ENCODE measurements at regions not wholly inside any gene's neighbourhood (a gene's known extent, or its start where the extent isn't known, plus 50 kb on each side); places are given as distances from the start of the nearest gene placed in this dataset.

DNA sequence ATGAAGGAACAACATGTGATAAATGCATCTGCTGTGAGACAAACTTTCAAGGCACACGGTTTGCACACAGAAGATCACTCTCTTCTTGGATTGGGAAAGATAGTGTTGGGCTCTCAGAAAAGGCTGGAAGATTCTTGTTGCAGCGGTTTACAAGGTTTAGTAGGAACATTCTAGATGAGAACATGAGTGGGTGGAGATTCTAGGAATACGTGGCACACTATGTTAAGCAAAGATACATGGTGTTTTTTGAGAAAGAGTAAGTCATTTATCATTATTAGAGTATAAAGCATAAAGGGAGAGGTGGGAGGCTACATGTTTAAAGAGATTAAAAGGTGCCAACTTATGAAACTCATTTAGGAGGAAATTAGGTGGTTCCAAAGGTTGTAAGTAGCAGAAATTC, 348.8 kb upstream of the HS3ST1 start (continued):
- TF ChIP-seq, protein P1, sequence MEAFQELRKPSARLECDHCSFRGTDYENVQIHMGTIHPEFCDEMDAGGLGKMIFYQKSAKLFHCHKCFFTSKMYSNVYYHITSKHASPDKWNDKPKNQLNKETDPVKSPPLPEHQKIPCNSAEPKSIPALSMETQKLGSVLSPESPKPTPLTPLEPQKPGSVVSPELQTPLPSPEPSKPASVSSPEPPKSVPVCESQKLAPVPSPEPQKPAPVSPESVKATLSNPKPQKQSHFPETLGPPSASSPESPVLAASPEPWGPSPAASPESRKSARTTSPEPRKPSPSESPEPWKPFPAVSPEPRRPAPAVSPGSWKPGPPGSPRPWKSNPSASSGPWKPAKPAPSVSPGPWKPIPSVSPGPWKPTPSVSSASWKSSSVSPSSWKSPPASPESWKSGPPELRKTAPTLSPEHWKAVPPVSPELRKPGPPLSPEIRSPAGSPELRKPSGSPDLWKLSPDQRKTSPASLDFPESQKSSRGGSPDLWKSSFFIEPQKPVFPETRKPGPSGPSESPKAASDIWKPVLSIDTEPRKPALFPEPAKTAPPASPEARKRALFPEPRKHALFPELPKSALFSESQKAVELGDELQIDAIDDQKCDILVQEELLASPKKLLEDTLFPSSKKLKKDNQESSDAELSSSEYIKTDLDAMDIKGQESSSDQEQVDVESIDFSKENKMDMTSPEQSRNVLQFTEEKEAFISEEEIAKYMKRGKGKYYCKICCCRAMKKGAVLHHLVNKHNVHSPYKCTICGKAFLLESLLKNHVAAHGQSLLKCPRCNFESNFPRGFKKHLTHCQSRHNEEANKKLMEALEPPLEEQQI (IDR thresholded peaks at IDR 0.05) = no peak
- no peak for TF ChIP-seq ZBTB7A (IDR thresholded peaks at IDR 0.05; ENCODE audit: borderline replicate concordance, control insufficient read depth, low read depth, low read length)
- TF ChIP-seq, protein P2, sequence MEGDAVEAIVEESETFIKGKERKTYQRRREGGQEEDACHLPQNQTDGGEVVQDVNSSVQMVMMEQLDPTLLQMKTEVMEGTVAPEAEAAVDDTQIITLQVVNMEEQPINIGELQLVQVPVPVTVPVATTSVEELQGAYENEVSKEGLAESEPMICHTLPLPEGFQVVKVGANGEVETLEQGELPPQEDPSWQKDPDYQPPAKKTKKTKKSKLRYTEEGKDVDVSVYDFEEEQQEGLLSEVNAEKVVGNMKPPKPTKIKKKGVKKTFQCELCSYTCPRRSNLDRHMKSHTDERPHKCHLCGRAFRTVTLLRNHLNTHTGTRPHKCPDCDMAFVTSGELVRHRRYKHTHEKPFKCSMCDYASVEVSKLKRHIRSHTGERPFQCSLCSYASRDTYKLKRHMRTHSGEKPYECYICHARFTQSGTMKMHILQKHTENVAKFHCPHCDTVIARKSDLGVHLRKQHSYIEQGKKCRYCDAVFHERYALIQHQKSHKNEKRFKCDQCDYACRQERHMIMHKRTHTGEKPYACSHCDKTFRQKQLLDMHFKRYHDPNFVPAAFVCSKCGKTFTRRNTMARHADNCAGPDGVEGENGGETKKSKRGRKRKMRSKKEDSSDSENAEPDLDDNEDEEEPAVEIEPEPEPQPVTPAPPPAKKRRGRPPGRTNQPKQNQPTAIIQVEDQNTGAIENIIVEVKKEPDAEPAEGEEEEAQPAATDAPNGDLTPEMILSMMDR (IDR thresholded peaks at IDR 0.05 in 2 of 3, conservative IDR thresholded peaks at IDR 0.05 in 1 of 3; ENCODE audit: insufficient read depth in 2 of 3, low read depth in 1 of 3, low read length in 3 of 3) = no peak
- no peak for TF ChIP-seq ZKSCAN3 (CRISPR knock-in tag; IDR thresholded peaks at IDR 0.05)

DNA sequence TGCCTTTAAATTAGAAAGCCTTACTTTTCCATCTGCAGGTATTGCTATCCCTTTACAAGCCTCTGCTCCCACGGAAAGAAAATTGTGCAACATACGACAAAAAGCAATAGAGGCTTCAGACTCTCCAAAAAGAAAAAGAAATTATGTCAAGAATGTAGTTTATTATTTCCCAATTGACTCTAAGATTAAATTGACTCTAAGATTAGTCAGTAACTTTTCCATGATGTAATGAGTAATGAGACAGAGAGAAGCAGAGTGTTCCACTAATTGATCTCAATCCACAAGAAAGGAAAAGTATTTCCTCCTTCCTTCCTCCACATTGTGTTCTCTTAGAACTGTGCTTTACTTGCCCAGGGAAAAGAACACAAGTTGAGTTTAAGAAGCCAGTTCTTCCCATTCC, 345.7 kb upstream of the HS3ST1 start:
- H3K9me3 ChIP-seq (replicated peaks; ENCODE audit: control insufficient read depth, insufficient read depth, low read depth, low read length) = no peaks in the 10 kb centered on the region
- H3K9me1 ChIP-seq (ENCODE audit: control insufficient read depth, insufficient read depth, low read length) = no peaks in the 10 kb centered on the region
- no peak overlapping the region for H3K4me3 ChIP-seq
- no peaks in the 10 kb centered on the region for H3K79me2 ChIP-seq (ENCODE audit: control insufficient read depth, insufficient read depth, low read length)
- ATAC-seq = no peak
- H3K36me3 ChIP-seq (ENCODE audit: control insufficient read depth, insufficient read depth, low read length) = no peaks in the 10 kb centered on the region
- in situ Hi-C loops (cut with MboI) = no loop called here
- intact Hi-C loops (cut with micrococcal nuclease) = loop anchor here (5.0 kb wide), 1 partner anchor 648 kb away; no protein-coding TSS in a partner anchor
- H3K4me1 ChIP-seq (replicated peaks in 1 of 2; ENCODE audit: control insufficient read depth in 2 of 2, insufficient read depth in 2 of 2, low read length in 2 of 2) = no peaks in the 10 kb centered on the region
- FAIRE-seq = no peak
- no TSS peak for BruUV-seq (replicated peaks)
- no peak overlapping the region for H3K27ac ChIP-seq (ENCODE audit: extremely low read depth, low read depth, low read length)
- no peak for DNase-seq (ENCODE audit: extremely low read depth in 1 of 4, low spot score in 3 of 4)
- ChIA-PET POLR2A (no interaction called here), CTCF (ENCODE audit: low intra/inter-chr PET ratio) (no interaction called here)
- no peak overlapping the region for H3K9ac ChIP-seq (ENCODE audit: insufficient read depth in 1 of 2, low read depth in 2 of 2, low read length in 2 of 2)
- no peak overlapping the region for H2AFZ ChIP-seq (ENCODE audit: low read depth, low read length)
- no peaks in the 10 kb centered on the region for H4K20me1 ChIP-seq (replicated peaks; ENCODE audit: control insufficient read depth, insufficient read depth, low read length)
- no peak overlapping the region for H3K4me2 ChIP-seq (ENCODE audit: insufficient read depth, low read length)
- H3K27me3 ChIP-seq (ENCODE audit: control insufficient read depth in 2 of 2, insufficient read depth in 2 of 2, low read length in 2 of 2) = no peaks in the 10 kb centered on the region
- WGBS (ENCODE audit: insufficient coverage, low coverage, missing lambda C conversion rate) = 0% methylated on average over 2 of the region's 2 CpGs
- TF ChIP-seq, protein P3, sequence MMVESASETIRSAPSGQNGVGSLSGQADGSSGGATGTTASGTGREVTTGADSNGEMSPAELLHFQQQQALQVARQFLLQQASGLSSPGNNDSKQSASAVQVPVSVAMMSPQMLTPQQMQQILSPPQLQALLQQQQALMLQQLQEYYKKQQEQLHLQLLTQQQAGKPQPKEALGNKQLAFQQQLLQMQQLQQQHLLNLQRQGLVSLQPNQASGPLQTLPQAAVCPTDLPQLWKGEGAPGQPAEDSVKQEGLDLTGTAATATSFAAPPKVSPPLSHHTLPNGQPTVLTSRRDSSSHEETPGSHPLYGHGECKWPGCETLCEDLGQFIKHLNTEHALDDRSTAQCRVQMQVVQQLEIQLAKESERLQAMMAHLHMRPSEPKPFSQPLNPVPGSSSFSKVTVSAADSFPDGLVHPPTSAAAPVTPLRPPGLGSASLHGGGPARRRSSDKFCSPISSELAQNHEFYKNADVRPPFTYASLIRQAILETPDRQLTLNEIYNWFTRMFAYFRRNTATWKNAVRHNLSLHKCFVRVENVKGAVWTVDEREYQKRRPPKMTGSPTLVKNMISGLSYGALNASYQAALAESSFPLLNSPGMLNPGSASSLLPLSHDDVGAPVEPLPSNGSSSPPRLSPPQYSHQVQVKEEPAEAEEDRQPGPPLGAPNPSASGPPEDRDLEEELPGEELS (CRISPR knock-in tag; IDR thresholded peaks at IDR 0.05; ENCODE audit: borderline replicate concordance) = no peak
- TF ChIP-seq PHF20 (IDR thresholded peaks at IDR 0.05; ENCODE audit: partially characterized antibody) (no peak), ZNF354B (CRISPR knock-in tag; IDR thresholded peaks at IDR 0.05) (no peak), PCBP2 (IDR thresholded peaks at IDR 0.05; ENCODE audit: low read depth, low read length, poor library complexity, severe bottlenecking) (no peak), SMAD1 (IDR thresholded peaks at IDR 0.05; ENCODE audit: low read depth, low read length, partially characterized antibody) (no peak), SP2 (IDR thresholded peaks at IDR 0.05; ENCODE audit: extremely low read depth, low read depth, low read length, poor library complexity, severe bottlenecking) (no peak), KAT8 (IDR thresholded peaks at IDR 0.05; ENCODE audit: low read depth) (no peak), NR2C2 (CRISPR knock-in tag; IDR thresholded peaks at IDR 0.05) (no peak), NR2C2 (tag; IDR thresholded peaks at IDR 0.05) (no peak)
- TF ChIP-seq, protein P4, sequence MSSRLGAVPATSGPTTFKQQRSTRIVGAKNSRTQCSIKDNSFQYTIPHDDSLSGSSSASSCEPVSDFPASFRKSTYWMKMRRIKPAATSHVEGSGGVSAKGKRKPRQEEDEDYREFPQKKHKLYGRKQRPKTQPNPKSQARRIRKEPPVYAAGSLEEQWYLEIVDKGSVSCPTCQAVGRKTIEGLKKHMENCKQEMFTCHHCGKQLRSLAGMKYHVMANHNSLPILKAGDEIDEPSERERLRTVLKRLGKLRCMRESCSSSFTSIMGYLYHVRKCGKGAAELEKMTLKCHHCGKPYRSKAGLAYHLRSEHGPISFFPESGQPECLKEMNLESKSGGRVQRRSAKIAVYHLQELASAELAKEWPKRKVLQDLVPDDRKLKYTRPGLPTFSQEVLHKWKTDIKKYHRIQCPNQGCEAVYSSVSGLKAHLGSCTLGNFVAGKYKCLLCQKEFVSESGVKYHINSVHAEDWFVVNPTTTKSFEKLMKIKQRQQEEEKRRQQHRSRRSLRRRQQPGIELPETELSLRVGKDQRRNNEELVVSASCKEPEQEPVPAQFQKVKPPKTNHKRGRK (tag; IDR thresholded peaks at IDR 0.05) = no peak

Data from K562 (cell line).